ENCODE measurements at regions not wholly inside any gene's neighbourhood (a gene's known extent, or its start where the extent isn't known, plus 50 kb on each side); places are given as distances from the start of the nearest gene placed in this dataset.

DNA sequence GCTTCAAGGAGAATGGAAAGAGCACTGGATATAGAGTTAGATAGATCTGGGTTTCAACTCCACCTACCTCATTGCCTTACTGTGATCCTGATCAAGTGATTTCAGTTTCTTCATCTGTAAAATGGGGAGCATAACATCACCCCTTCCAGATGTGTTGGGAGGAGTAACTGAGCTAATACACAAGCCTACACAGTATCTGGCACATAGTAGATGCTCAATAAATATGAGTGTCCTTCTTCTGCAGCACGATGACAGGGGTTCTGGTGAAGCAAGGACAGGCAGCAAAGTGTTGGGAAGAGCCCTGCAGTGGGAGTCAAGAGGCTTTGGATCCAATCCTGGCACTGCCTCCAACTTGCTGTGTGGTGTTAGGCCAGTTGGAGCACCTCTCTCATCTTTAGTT lies 270.0 kb downstream of the UACA start:
- DNase-seq (ENCODE audit: extremely low read depth in 1 of 2, low read depth in 1 of 2) = no peak

DNA sequence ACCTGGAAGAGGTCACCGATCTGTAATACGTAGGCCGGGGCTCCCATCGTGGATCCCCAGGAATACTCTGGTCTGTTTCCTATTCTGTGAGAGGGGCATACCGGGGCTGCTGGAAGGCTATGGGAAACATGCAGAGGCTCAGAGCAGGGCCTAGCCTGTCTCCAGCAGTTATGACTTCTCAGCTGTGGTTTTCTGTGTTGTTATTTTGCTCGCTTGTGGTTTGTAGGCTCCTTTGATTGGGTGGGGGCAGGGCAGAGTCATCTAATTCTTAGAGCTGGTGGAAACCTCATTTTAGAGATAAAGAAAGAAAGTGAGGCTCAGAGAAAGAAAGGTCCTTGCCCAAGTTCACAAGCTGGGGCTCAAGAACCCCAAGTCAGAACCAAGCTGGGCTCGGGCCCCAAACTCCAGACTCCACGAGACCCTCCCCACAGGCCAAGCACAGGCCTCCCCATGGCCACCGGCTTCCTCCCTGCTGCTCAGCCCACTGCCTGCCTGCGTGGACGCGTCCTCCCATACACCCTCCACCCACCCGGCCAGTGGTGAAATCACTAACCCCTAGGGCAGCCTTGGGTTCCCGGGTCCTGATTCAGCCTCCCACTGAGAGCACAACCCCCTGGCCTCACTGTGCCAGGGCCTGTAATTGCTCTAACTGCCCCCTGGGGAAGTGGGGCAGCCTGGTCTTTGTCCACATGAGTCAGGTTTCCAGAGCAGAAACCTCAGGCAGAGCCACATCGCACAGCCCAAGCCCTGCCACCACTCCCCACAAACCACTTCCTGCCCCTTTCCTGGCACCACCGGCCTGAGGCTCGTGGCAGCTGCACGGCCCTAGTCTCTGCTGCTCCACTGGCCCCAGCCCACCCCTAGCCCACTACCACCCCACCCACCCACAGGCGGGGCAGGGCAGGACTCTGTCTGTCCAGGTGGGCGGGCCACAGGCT lies 270.8 kb downstream of the UACA start:
- peak; percentile 72 to 85 for DNase-seq (ENCODE audit: extremely low read depth in 1 of 2, low read depth in 1 of 2)

DNA sequence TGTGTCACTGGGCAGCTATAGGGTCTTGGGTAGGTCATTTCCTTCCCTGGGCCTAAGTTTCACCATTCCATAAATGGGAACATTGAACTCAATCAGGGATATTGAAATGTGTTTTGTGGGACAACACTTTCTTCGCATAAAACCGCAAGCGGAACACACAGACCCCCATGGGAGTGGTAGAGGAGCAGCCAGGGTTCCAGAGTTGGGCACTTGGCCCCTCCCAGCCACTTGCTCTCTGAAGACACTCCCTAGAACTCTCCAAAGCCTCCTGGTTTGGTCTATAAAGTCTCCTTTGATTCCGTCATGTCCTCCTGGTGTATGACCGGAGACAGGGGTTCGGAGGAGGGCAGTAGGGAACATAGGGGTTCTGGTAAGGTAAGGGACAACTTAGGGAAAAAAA lies 271.7 kb downstream of the UACA start:
- DNase-seq (ENCODE audit: extremely low read depth in 1 of 2, low read depth in 1 of 2) = no peak

DNA sequence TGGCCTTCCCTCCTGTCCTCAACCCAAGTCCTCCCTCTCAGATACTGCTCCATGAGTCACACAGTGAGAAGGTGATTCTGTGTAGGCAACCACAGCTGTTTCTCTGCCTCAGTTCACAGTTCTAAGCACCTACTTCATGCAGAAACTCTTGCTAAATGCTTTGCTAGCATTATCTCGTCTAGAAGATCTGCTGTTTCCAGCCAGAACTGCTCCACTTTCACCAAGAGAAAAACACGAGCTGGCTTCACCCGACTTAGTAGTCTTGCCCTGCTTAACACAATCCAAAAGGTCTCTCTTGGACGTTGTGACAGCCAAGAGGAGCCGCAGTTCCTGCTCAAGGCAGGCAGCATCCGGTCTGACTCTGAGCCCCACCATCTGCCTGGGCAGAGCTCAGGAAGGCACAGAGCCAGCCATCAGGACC lies 272.1 kb downstream of the UACA start:
- no peak for DNase-seq (ENCODE audit: extremely low read depth in 1 of 2, low read depth in 1 of 2)

DNA sequence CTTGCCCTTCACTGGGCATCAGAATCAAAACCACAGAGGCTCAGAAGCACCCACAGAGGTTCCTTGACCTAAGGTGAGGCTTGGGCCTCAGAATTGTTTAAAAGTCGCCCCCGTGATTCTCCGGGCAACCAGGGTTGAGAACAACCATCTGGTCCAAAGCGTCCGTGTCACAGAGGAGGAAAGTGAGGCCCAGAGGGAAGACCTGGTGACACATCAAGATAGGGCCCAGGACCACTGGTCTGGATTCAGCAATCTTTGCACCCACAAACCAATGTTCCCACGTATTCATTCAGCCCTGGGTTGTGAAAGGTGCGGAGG lies 272.6 kb downstream of the UACA start:
- no peak for DNase-seq (ENCODE audit: extremely low read depth in 1 of 2, low read depth in 1 of 2)

DNA sequence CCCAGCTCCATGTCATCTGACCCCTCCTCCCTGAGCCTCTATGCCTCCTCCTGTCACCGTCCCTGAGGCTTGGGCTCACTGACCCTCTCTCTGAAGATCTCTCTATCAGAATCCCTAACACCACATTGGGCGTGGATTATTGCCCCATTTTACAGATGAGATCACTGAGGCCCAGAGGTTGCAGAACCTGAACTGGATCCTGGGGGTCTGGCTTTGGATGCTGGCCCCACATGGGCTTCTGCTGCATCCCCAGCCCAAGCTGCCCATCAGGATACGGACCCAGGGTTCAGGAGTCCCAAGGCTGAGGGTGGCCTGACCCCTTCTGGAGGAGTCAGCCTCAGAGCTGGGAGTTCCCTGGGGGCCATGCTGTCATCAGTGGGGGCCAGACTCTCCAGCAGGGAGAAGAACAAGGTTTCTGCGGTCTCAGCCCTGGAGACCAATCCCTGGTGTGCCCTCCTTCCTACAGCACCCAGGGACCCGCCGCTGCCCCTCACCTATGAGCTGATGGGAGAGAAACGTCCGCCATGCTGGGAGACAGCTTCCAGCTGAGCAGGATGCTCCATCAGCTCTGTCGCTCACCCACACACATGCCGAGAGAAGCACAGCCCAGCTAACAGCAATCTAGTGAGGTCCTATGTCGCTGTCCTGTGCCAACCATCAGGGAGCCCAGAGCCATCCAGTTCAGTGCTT lies 273.1 kb downstream of the UACA start:
- DNase-seq (ENCODE audit: extremely low read depth in 1 of 2, low read depth in 1 of 2) = no peak

DNA sequence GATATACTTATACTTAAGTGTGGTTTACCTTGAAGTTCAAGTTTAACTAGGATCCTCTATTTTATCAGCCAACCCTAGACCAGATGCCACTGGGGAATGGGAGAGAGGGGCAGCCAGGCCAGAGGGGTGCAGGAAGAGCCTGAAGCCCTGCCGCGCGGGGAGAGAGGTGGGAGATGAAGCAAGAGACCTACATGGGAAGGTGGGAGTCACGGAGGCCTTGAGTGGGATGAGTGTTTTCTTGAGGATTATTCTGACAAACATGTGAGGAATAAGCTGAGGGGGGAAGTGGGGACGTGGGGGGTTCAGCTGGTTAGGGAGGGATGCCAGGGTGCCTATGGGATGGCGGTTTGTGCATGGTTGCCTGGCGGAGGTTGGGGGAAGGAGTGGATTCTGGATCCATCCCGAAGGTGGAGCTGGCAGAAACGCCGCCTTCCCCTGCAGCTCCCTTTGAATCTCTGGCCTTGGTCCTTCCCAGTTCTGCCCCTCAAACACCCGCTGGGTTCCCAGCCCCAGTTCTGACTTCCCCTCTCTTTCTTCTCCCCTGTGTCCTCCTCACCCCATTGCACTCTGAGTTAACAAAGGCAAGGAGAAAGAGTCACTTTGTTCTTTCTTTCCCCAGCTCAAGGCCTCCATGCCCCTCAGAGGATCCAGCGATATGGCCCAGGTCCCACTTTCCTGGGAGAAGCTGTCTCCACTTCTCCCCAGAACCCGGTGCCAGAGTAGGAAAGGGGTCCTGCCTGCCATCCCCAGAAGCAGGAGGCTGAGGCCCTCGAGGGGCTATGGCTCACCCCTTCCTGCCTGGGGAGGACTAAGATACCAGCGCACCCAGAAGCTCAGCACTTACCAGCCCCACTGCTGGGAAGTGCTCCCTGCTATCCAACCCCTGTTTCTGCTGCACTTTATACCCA lies 274.2 kb downstream of the UACA start:
- no peak for DNase-seq (ENCODE audit: extremely low read depth in 1 of 2, low read depth in 1 of 2)

DNA sequence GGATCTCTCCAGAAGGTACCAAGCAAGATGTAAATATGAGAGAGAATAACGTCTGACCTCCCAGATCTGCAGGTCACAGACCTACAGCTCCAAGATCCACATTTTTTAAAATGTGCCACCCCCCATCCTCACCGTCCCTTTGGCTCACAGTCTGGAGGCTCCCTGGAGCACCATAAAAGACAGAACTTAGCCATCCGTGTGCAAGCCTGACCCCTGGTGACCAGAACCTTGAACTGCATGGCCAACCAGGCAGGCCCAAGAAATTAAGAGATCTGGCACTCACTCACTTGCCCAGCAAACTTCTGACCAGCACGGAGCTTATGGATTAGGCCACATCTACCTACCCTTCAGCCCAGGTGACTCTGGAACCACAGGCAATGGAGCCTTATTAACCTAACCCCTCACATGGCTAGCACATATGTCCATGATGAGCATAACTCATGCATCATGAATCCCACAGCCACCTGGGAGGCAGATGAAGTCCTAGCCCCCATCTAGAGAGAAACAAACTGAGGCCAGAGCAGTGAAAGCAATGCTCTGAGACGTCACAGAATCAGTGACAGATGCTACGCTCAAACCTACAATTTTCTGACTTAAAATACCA lies 275.3 kb downstream of the UACA start:
- DNase-seq (ENCODE audit: extremely low read depth in 1 of 2, low read depth in 1 of 2) = no peak

DNA sequence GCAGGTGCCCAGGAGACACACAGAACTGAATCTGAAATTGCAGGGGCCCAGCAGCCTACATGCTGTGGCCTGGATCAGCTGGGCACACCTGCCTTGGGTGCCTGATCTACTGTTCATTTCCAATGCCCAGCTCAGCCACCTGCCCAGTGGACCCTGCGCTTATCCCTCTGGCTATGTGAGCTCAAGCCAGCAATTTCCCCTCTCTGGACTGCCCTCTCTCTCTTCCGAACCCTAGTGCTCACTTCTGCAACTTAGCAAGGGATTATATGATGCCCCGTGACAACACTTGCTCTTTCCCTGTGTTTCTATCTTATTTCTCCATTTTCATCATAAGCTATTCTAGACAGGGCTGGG lies 276.0 kb downstream of the UACA start:
- DNase-seq (ENCODE audit: extremely low read depth in 1 of 2, low read depth in 1 of 2) = no peak

DNA sequence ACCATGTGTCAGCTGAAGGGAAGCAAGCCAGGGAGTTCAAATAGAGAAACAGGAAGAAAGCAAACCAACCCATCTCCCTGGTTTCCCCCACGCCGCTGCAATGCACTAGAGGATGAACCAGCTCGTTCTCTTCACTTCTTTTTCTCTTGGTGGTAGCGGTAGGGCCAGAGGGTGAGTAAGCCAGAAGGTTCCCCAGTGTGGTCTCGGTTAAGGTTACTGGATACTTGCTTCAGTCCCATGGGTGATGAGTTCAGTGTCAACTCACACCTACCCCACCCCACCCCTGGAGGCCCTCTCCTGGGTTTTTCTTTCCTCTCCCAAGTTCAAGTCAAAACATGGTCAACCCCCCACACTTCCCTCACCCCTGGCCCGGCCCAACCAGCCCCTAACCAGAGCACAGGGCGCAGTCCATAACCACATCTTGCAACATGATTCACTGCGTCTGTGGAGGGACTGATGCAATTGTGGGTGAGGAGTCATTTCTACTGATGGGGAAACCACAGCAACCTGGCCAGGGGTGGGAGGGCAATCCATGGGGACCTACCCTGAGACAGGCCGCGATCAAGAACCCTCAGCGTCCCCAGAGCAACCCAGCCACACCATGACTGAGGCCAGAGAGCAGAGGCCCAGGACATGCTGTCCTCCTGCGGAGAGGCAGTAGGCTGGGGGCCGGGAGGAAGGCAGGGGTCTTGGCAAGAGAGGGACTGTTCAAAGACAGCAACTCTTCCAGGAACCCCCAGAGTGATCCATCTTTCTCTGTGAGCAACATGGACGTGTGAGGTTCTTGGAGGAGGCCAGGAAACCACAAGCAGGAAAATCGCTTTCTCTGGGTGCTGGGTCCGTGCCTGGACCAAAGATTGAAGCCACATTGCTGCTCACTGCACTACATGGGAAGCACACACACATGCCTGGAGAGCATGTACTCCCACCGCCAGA lies 276.6 kb downstream of the UACA start:
- DNase-seq (ENCODE audit: extremely low read depth in 1 of 2, low read depth in 1 of 2) = peak; percentile 84 to 93

DNA sequence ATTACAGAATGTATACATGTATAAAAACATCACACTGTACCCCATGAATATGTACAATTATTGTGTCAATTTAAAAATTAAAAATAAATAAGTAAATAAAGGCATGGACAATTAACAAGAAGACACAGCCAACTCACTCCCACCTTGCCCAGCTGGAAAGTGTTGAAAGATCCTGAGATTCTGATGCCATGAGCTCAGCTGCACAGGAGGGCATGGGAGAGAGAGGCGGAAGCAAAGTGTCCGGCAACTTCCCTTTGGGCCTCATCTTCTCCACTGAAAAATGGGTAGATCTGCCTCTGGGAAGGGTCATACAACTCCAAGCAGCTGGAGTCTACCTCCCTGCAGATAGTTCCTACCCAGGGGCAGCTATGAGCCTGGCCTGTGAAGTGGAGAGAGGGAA lies 277.3 kb downstream of the UACA start:
- no peak for DNase-seq (ENCODE audit: extremely low read depth in 1 of 2, low read depth in 1 of 2)

DNA sequence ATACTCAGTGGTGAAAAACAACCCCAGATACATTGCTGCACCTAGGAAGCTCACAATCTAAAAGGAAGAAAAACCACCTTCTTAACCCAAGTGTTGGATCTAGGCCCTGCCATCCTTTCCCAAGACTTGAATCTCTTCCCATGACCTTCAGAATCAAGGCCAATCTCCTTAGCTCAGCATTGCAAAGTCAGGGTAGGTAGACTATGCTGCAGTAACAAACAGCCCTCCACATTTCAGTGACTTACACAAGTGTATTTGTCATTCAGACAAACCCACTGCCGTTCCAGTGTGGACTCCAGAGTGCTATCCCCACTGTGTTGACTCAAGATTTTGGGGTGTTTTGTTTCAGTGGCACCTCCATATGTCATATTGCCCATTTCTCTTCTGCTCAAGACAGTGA lies 278.4 kb downstream of the UACA start:
- no peak for DNase-seq (ENCODE audit: extremely low read depth in 1 of 2, low read depth in 1 of 2)

DNA sequence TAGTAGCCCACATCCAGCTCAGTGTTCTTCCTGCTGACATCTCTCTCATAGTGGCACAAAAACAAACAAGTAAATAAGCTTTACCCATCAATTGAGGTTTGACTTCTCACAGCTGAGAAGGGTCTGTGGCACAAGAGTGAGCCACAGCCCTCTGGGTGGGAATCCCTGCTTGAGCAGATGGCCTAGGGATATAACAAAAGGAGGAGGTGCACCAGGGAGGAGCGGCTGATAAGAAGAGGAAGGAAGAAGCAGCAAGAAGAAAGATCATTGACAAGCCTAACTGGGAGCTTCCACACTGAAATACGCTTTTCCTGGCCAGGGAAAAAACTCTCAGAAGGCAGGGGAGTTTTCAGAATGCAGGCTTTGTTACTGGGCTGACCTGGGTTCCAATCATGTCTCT lies 279.8 kb downstream of the UACA start:
- no peak for DNase-seq (ENCODE audit: extremely low read depth in 1 of 2, low read depth in 1 of 2)

DNA sequence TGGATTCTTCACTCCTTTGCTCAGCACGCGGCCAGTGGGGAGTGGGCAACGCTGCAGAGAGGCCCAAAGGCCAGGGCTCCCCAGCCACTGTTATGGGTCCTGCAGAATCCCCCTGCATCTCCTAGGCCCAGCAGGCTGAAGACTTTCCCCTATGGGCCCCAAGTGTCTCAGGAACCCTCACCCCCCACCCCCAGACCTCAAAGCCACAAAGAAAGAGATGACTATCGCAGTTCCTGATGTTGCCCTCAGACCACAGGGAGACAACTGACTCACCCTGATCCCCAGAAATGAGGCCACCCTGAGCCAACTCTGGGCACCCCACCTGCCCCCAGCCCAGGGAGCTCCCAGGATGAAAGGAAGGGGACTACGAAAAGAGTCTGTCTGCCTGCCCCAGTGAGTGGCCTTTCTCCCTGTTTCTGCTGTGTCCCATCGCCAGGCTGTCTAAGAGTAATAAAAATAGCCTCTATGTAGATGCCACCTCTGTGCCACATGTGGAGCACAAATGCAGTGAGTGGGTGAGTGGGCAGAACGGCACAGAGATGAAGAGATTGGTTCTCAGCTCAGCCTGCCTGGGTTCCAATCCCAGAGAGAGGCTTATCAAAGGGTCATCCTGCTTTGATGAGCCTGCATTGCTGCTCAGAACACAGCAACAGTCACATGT lies 283.0 kb downstream of the UACA start:
- peak; percentile 50 to 76 for DNase-seq (ENCODE audit: extremely low read depth in 1 of 2, low read depth in 1 of 2)

DNA sequence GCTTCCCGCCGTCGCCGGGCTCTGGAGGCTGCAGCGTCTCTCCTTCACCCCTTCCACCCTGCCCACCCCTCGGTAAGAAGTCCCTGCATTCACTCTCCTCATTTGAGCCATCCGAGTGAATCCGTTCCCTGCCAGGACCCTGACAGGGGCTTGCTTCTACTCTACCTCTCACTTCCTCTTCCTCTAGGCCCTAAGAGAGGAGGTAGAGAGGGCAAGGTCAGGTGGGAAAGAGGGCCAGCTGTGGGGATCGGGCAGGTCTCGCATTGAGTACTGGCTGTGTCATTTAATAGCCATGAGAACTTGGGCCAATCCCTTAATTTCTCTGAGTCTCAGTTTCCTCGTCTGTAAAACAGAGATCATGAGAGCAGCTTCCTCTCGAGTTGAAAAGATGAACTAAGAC lies 283.6 kb downstream of the UACA start:
- DNase-seq (ENCODE audit: extremely low read depth in 1 of 2, low read depth in 1 of 2) = no peak

DNA sequence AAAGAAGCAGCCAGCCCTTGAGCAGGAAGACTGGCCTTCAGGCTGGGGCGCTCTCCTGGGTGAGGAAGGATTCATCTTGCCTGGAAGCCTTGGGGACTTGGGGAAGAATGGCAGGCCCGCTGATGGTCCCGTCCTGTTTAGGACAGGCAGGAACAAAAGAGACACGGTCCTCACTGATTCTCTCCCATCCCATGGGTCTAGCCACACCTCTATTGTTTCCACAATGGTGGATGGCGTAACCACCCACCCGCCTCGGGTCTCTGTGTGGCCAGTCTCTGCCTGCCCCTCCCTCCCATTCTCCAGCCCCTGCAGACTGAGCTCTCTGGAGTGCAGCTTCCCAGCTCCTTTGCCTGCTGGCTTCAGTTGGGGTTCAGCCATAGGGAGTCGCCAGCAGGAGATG lies 284.3 kb downstream of the UACA start:
- DNase-seq (ENCODE audit: extremely low read depth in 1 of 2, low read depth in 1 of 2) = no peak

DNA sequence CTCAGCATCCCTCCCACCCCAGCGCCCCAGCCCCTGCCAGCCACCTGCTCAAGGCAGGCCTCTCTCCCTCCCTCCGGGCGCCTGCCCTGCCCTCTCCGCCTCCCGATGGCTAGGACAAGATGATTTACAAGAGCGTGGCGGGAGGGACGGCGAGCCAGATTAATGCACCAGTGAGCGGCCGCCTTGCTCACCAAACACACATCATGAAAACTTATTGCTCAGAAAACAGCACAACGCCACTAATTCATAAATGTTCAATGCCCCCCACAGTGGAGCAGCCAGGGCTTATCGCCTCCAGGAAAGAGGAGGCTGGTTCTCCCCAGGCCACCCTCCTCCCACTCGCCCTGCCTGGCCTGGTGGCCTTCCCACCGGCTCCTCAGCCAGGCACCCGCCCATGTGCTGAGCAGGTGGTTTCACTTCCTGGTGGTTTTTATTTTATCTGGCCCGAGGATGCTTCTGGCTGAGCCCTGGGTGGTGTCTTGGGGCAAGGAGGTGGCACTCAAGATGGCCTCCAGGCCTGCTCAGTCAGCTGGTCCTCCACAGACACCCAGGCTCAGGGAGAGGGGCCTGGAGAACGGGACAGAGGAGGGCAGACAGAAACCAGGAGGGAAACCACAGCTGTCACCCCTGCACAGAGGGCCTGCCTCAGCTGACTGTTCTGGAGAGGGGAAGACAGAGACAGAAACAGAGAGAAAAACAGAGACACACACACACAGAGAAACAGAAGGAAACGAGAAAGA lies 284.9 kb downstream of the UACA start:
- DNase-seq (ENCODE audit: extremely low read depth in 1 of 2, low read depth in 1 of 2) = no peak

DNA sequence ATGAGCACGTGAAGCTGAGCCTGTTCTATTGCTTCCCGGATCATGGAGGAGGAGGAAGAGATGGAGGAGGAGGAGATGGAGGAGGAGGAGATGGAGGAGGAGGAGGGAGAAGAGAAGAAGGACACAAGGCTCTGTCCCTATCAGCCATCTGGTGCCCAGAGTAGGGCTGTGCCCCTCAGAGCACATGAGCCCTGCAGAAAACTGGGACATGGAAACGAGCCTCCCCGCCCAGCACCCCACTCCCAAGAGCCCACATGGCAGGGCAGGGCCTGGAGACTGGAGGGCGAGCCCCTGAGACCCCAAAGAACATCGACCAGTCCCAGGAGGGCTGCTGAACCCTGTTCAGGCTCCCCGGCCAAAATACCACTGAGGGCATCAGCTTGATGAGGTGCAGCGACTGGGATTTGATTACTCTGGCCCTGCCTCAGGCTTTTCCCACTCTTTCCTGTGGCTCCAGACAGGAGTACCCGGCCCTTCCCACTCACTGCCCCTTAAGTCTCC lies 285.6 kb downstream of the UACA start:
- no peak for DNase-seq (ENCODE audit: extremely low read depth in 1 of 2, low read depth in 1 of 2)

DNA sequence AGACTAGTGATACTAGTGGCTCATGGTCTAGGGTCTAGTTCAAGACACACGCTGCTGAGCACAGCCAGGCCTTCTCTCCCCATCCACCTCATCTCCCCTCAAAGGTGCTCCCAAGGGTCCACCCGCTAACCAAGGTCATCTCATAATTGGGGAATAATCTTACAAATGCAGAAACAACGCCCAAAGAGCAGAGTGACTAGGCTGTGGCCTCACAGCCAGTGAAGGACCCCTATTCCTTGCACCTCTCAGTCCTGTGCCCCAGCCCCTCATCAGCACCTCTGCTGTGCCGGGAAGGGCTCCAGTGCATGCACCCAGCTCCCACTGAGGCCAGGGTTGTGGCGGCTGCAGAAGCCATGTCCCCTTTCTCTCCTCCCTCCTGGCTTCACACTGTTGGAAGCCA lies 286.9 kb downstream of the UACA start:
- DNase-seq (ENCODE audit: extremely low read depth in 1 of 2, low read depth in 1 of 2) = no peak

Measured in stimulated activated CD8-positive, alpha-beta memory T cell treated with anti-CD3 and anti-CD28 coated beads, Interleukin-7, amount 100 ng/mL, for 48 hours (primary cell).